HG03342 (cell line): ENCODE measurements at regions not wholly inside any gene's neighbourhood (a gene's known extent, or its start where the extent isn't known, plus 50 kb on each side); places are given as distances from the start of the nearest gene placed in this dataset.

Experiments
- ATAC-seq: cut with Tn5 transposase; IDR thresholded peaks from one replicate; pipeline ENCODE4 v1.9.1; 2021; ENCODE audit warnings: mild to moderate bottlenecking, moderate library complexity; ENCODE audit not compliant: unreplicated experiment

GRCh38 chr13:65103351-65103750, 2126.8 kb downstream of the PCDH9 start:
- ATAC-seq, result no peak

- no peak for ATAC-seq
These were observed 2134.7 kb downstream of the PCDH9 start for GRCh38 chr13:65095161-65096082.

- ATAC-seq, result no peak
These were observed 2136.8 kb downstream of the PCDH9 start for GRCh38 chr13:65093357-65093756.

GRCh38 chr13:65091031-65091430, 2139.1 kb downstream of the PCDH9 start:
- no peak for ATAC-seq

- ATAC-seq, result no peak
These were observed 2139.9 kb downstream of the PCDH9 start for GRCh38 chr13:65090186-65090585.

GRCh38 chr13:65088906-65089305, 2141.2 kb downstream of the PCDH9 start:
- no peak for ATAC-seq

- ATAC-seq, result no peak
These were observed 2144.2 kb downstream of the PCDH9 start for GRCh38 chr13:65085977-65086376.

- no peak for ATAC-seq
These were observed 2155.9 kb downstream of the PCDH9 start for GRCh38 chr13:65074248-65074647.

GRCh38 chr13:65064967-65065366, 2165.2 kb downstream of the PCDH9 start:
- no peak for ATAC-seq

- no peak for ATAC-seq
These were observed 2166.4 kb downstream of the PCDH9 start for GRCh38 chr13:65063753-65064152.

GRCh38 chr13:65057986-65058385, 2172.2 kb downstream of the PCDH9 start:
- no peak for ATAC-seq

- no peak for ATAC-seq
These were observed 2175.9 kb downstream of the PCDH9 start for GRCh38 chr13:65054277-65054676.

GRCh38 chr13:65036999-65037398, 2193.1 kb downstream of the PCDH9 start:
- ATAC-seq, result no peak

GRCh38 chr13:65035302-65035701, 2194.8 kb downstream of the PCDH9 start:
- no peak for ATAC-seq

- ATAC-seq, result no peak
These were observed 2195.9 kb downstream of the PCDH9 start for GRCh38 chr13:65034266-65034665.

GRCh38 chr13:65032825-65033224, 2197.3 kb downstream of the PCDH9 start:
- ATAC-seq, result no peak

GRCh38 chr13:65028101-65028500, 2202.0 kb downstream of the PCDH9 start:
- no peak for ATAC-seq

GRCh38 chr13:65026505-65026904, 2203.6 kb downstream of the PCDH9 start:
- ATAC-seq, result no peak

GRCh38 chr13:65011378-65011777, 2218.8 kb downstream of the PCDH9 start:
- ATAC-seq, result no peak

- no peak for ATAC-seq
These were observed 2232.7 kb downstream of the PCDH9 start for GRCh38 chr13:64997438-64997837.

- peak; percentile 77 for ATAC-seq
These were observed 2236.5 kb downstream of the PCDH9 start for GRCh38 chr13:64993514-64994164.

GRCh38 chr13:64992314-64992713, 2237.8 kb downstream of the PCDH9 start:
- ATAC-seq, result no peak
